ENCODE measurements at regions not wholly inside any gene's neighbourhood (a gene's known extent, or its start where the extent isn't known, plus 50 kb on each side); places are given as distances from the start of the nearest gene placed in this dataset.
A peak's percentile ranks its signal among the peaks of the same experiment; 100 is the strongest.

- DNase-seq (ENCODE audit: low spot score) (no peak), FAIRE-seq (no peak)
Observed at GRCh38 chr1:73953586-73953985, 244.4 kb downstream of the LRRIQ3 start.

- DNase-seq (ENCODE audit: low spot score) (no peak), FAIRE-seq (no peak)
Observed at GRCh38 chr1:73953186-73953585, 244.8 kb downstream of the LRRIQ3 start.

GRCh38 chr1:73948055-73948454 is 249.9 kb downstream of the LRRIQ3 start:
- DNase-seq (ENCODE audit: low spot score) (no peak), FAIRE-seq (no peak)

GRCh38 chr1:73947009-73947408 is 251.0 kb downstream of the LRRIQ3 start:
- DNase-seq (ENCODE audit: low spot score) (no peak), FAIRE-seq (peak; percentile 53)

GRCh38 chr1:73943270-73943669 is 254.7 kb downstream of the LRRIQ3 start:
- DNase-seq (ENCODE audit: low spot score) = peak; percentile 68
- FAIRE-seq = peak; percentile 89

- no peak for DNase-seq (ENCODE audit: low spot score)
- FAIRE-seq = no peak
Observed at GRCh38 chr1:73930293-73930692, 267.7 kb downstream of the LRRIQ3 start.

GRCh38 chr1:73914951-73915350 is 283.0 kb downstream of the LRRIQ3 start:
- FAIRE-seq = peak; percentile 91
- DNase-seq (ENCODE audit: low spot score) = peak; percentile 75

GRCh38 chr1:73913025-73913424 is 285.0 kb downstream of the LRRIQ3 start:
- FAIRE-seq = no peak
- DNase-seq (ENCODE audit: low spot score) = no peak

- DNase-seq (ENCODE audit: low spot score) = no peak
- no peak for FAIRE-seq
Observed at GRCh38 chr1:73911849-73912248, 286.1 kb downstream of the LRRIQ3 start.

- DNase-seq (ENCODE audit: low spot score) (peak; percentile 98), FAIRE-seq (peak; percentile 100)
Observed at GRCh38 chr1:73910466-73910865, 287.5 kb downstream of the LRRIQ3 start.

- DNase-seq (ENCODE audit: low spot score) (no peak), FAIRE-seq (no peak)
Observed at GRCh38 chr1:73910062-73910461, 287.9 kb downstream of the LRRIQ3 start.

- peak; percentile 94 for FAIRE-seq
- DNase-seq (ENCODE audit: low spot score) = peak; percentile 72
Observed at GRCh38 chr1:73909043-73909562, 288.9 kb downstream of the LRRIQ3 start.

GRCh38 chr1:73907051-73907450 is 290.9 kb downstream of the LRRIQ3 start:
- DNase-seq (ENCODE audit: low spot score) = no peak
- no peak for FAIRE-seq

- FAIRE-seq (no peak), DNase-seq (ENCODE audit: low spot score) (no peak)
Observed at GRCh38 chr1:73903092-73903491, 294.9 kb downstream of the LRRIQ3 start.

- no peak for DNase-seq (ENCODE audit: low spot score)
Observed at GRCh38 chr1:73901738-73902137, 296.2 kb downstream of the LRRIQ3 start.

GRCh38 chr1:73899311-73899710 is 298.7 kb downstream of the LRRIQ3 start:
- FAIRE-seq (no peak), DNase-seq (ENCODE audit: low spot score) (no peak)

More at GRCh38 chr1:73901738-73902137, 296.2 kb downstream of the LRRIQ3 start:
- no peak for FAIRE-seq

- DNase-seq (ENCODE audit: low spot score) (no peak), FAIRE-seq (no peak)
Observed at GRCh38 chr1:73898540-73898939, 299.4 kb downstream of the LRRIQ3 start.

- FAIRE-seq (no peak), DNase-seq (ENCODE audit: low spot score) (no peak)
Observed at GRCh38 chr1:73887412-73887811, 310.6 kb downstream of the LRRIQ3 start.

- DNase-seq (ENCODE audit: low spot score) = no peak
- FAIRE-seq = no peak
Observed at GRCh38 chr1:73886716-73887115, 311.3 kb downstream of the LRRIQ3 start.

GRCh38 chr1:73874806-73875205 is 323.2 kb downstream of the LRRIQ3 start:
- no peak for DNase-seq (ENCODE audit: low spot score)
- FAIRE-seq = no peak

- FAIRE-seq (no peak), DNase-seq (ENCODE audit: low spot score) (no peak)
Observed at GRCh38 chr1:73868810-73869336, 329.1 kb downstream of the LRRIQ3 start.

GRCh38 chr1:73862355-73862754 is 335.6 kb downstream of the LRRIQ3 start:
- DNase-seq (ENCODE audit: low spot score) (no peak), FAIRE-seq (no peak)

GRCh38 chr1:73860421-73860950 is 337.5 kb downstream of the LRRIQ3 start:
- no peak for DNase-seq (ENCODE audit: low spot score)

More at GRCh38 chr1:73860421-73860950, 337.5 kb downstream of the LRRIQ3 start:
- FAIRE-seq = no peak

All from RCC 7860 (cell line).